ENCODE measurements at regions not wholly inside any gene's neighbourhood (a gene's known extent, or its start where the extent isn't known, plus 50 kb on each side); places are given as distances from the start of the nearest gene placed in this dataset.

- Histone ChIP-seq H2AFZ (ENCODE audit: low read length) (no peak overlapping the region), H3K4me2 (ENCODE audit: low read depth, low read length, poor library complexity, severe bottlenecking) (no peak overlapping the region), H3K9me2 (replicated peaks; ENCODE audit: insufficient read depth, low read length) (no peaks in the 10 kb centered on the region), H4K20me1 (ENCODE audit: insufficient read depth, low read depth, low read length) (no peaks in the 10 kb centered on the region), H3K27ac (ENCODE audit: low read length) (no peak overlapping the region), H3K79me2 (ENCODE audit: low read length) (no peaks in the 10 kb centered on the region), H3K36me3 (ENCODE audit: insufficient read depth, low read length) (no peaks in the 10 kb centered on the region), H3K27me3 (ENCODE audit: low read length) (no peaks in the 10 kb centered on the region), H3K4me1 (ENCODE audit: low read length) (no peaks in the 10 kb centered on the region), H3K4me3 (ENCODE audit: low read length) (no peak overlapping the region), H3K9ac (ENCODE audit: low read length) (no peak overlapping the region), H3K9me3 (ENCODE audit: low read length) (no peaks in the 10 kb centered on the region)
- no peak for DNase-seq
These were observed 357.1 kb upstream of the SATB1 start for GRCh38 chr3:18782191-18782590.

GRCh38 chr3:18780959-18781358 is 355.8 kb upstream of the SATB1 start:
- Histone ChIP-seq H3K79me2 (ENCODE audit: low read length) (no peaks in the 10 kb centered on the region), H2AFZ (ENCODE audit: low read length) (no peak overlapping the region)

GRCh38 chr3:18779704-18780103 is 354.6 kb upstream of the SATB1 start:
- no peak overlapping the region for H3K9ac ChIP-seq (ENCODE audit: low read length)
- H2AFZ ChIP-seq (ENCODE audit: low read length) = no peak overlapping the region
- no peaks in the 10 kb centered on the region for H3K9me2 ChIP-seq (replicated peaks; ENCODE audit: insufficient read depth, low read length)
- H3K4me3 ChIP-seq (ENCODE audit: low read length) = no peak overlapping the region
- no peak overlapping the region for H3K27ac ChIP-seq (ENCODE audit: low read length)
- no peak for DNase-seq
- no peaks in the 10 kb centered on the region for H3K27me3 ChIP-seq (ENCODE audit: low read length)
- H3K79me2 ChIP-seq (ENCODE audit: low read length) = no peaks in the 10 kb centered on the region
- H4K20me1 ChIP-seq (ENCODE audit: insufficient read depth, low read depth, low read length) = no peaks in the 10 kb centered on the region
- H3K36me3 ChIP-seq (ENCODE audit: insufficient read depth, low read length) = no peaks in the 10 kb centered on the region
- H3K4me1 ChIP-seq (ENCODE audit: low read length) = no peaks in the 10 kb centered on the region
- no peak overlapping the region for H3K4me2 ChIP-seq (ENCODE audit: low read depth, low read length, poor library complexity, severe bottlenecking)
- no peaks in the 10 kb centered on the region for H3K9me3 ChIP-seq (ENCODE audit: low read length)

More at GRCh38 chr3:18780959-18781358, 355.8 kb upstream of the SATB1 start:
- no peaks in the 10 kb centered on the region for H3K4me1 ChIP-seq (ENCODE audit: low read length)
- no peak overlapping the region for H3K27ac ChIP-seq (ENCODE audit: low read length)
- no peak overlapping the region for H3K9ac ChIP-seq (ENCODE audit: low read length)
- H3K36me3 ChIP-seq (ENCODE audit: insufficient read depth, low read length) = no peaks in the 10 kb centered on the region
- H4K20me1 ChIP-seq (ENCODE audit: insufficient read depth, low read depth, low read length) = no peaks in the 10 kb centered on the region
- H3K9me3 ChIP-seq (ENCODE audit: low read length) = no peaks in the 10 kb centered on the region
- H3K4me2 ChIP-seq (ENCODE audit: low read depth, low read length, poor library complexity, severe bottlenecking) = no peak overlapping the region
- no peak overlapping the region for H3K4me3 ChIP-seq (ENCODE audit: low read length)
- H3K27me3 ChIP-seq (ENCODE audit: low read length) = no peaks in the 10 kb centered on the region
- no peak for DNase-seq
- H3K9me2 ChIP-seq (replicated peaks; ENCODE audit: insufficient read depth, low read length) = no peaks in the 10 kb centered on the region

GRCh38 chr3:18778598-18778997 is 353.5 kb upstream of the SATB1 start:
- Histone ChIP-seq H3K9me3 (ENCODE audit: low read length) (no peaks in the 10 kb centered on the region), H3K4me3 (ENCODE audit: low read length) (no peak overlapping the region), H3K9ac (ENCODE audit: low read length) (no peak overlapping the region), H3K36me3 (ENCODE audit: insufficient read depth, low read length) (no peaks in the 10 kb centered on the region), H3K27me3 (ENCODE audit: low read length) (no peaks in the 10 kb centered on the region), H3K9me2 (replicated peaks; ENCODE audit: insufficient read depth, low read length) (no peaks in the 10 kb centered on the region), H2AFZ (ENCODE audit: low read length) (no peak overlapping the region), H3K27ac (ENCODE audit: low read length) (no peak overlapping the region), H3K79me2 (ENCODE audit: low read length) (no peaks in the 10 kb centered on the region), H3K4me2 (ENCODE audit: low read depth, low read length, poor library complexity, severe bottlenecking) (no peak overlapping the region), H3K4me1 (ENCODE audit: low read length) (no peaks in the 10 kb centered on the region), H4K20me1 (ENCODE audit: insufficient read depth, low read depth, low read length) (no peaks in the 10 kb centered on the region)
- DNase-seq = no peak

GRCh38 chr3:18778094-18778493 is 353.0 kb upstream of the SATB1 start:
- no peaks in the 10 kb centered on the region for H3K9me2 ChIP-seq (replicated peaks; ENCODE audit: insufficient read depth, low read length)
- no peak overlapping the region for H3K4me3 ChIP-seq (ENCODE audit: low read length)
- no peaks in the 10 kb centered on the region for H3K36me3 ChIP-seq (ENCODE audit: insufficient read depth, low read length)
- no peaks in the 10 kb centered on the region for H3K79me2 ChIP-seq (ENCODE audit: low read length)
- no peaks in the 10 kb centered on the region for H3K9me3 ChIP-seq (ENCODE audit: low read length)
- no peak overlapping the region for H3K4me2 ChIP-seq (ENCODE audit: low read depth, low read length, poor library complexity, severe bottlenecking)
- H4K20me1 ChIP-seq (ENCODE audit: insufficient read depth, low read depth, low read length) = no peaks in the 10 kb centered on the region
- H3K27ac ChIP-seq (ENCODE audit: low read length) = no peak overlapping the region
- no peaks in the 10 kb centered on the region for H3K27me3 ChIP-seq (ENCODE audit: low read length)
- no peak overlapping the region for H3K9ac ChIP-seq (ENCODE audit: low read length)
- no peak overlapping the region for H2AFZ ChIP-seq (ENCODE audit: low read length)
- DNase-seq = no peak
- H3K4me1 ChIP-seq (ENCODE audit: low read length) = no peaks in the 10 kb centered on the region

GRCh38 chr3:18775501-18775900 is 350.4 kb upstream of the SATB1 start:
- Histone ChIP-seq H2AFZ (ENCODE audit: low read length) (no peak overlapping the region), H3K4me2 (ENCODE audit: low read depth, low read length, poor library complexity, severe bottlenecking) (no peak overlapping the region), H3K4me3 (ENCODE audit: low read length) (no peak overlapping the region), H3K9me2 (replicated peaks; ENCODE audit: insufficient read depth, low read length) (no peaks in the 10 kb centered on the region), H3K27ac (ENCODE audit: low read length) (no peak overlapping the region), H3K79me2 (ENCODE audit: low read length) (no peaks in the 10 kb centered on the region), H4K20me1 (ENCODE audit: insufficient read depth, low read depth, low read length) (no peaks in the 10 kb centered on the region), H3K4me1 (ENCODE audit: low read length) (no peaks in the 10 kb centered on the region), H3K9ac (ENCODE audit: low read length) (no peak overlapping the region), H3K9me3 (ENCODE audit: low read length) (no peaks in the 10 kb centered on the region), H3K27me3 (ENCODE audit: low read length) (no peaks in the 10 kb centered on the region), H3K36me3 (ENCODE audit: insufficient read depth, low read length) (no peaks in the 10 kb centered on the region)
- DNase-seq = no peak

GRCh38 chr3:18774319-18775088 is 349.4 kb upstream of the SATB1 start:
- no peaks in the 10 kb centered on the region for H3K79me2 ChIP-seq (ENCODE audit: low read length)
- no peak for DNase-seq
- no peaks in the 10 kb centered on the region for H3K9me2 ChIP-seq (replicated peaks; ENCODE audit: insufficient read depth, low read length)
- no peak overlapping the region for H3K4me3 ChIP-seq (ENCODE audit: low read length)
- H3K4me1 ChIP-seq (ENCODE audit: low read length) = no peaks in the 10 kb centered on the region
- no peaks in the 10 kb centered on the region for H3K36me3 ChIP-seq (ENCODE audit: insufficient read depth, low read length)
- no peaks in the 10 kb centered on the region for H3K27me3 ChIP-seq (ENCODE audit: low read length)
- H4K20me1 ChIP-seq (ENCODE audit: insufficient read depth, low read depth, low read length) = no peaks in the 10 kb centered on the region
- H3K27ac ChIP-seq (ENCODE audit: low read length) = no peak overlapping the region
- H3K9ac ChIP-seq (ENCODE audit: low read length) = no peak overlapping the region
- H3K4me2 ChIP-seq (ENCODE audit: low read depth, low read length, poor library complexity, severe bottlenecking) = no peak overlapping the region
- H3K9me3 ChIP-seq (ENCODE audit: low read length) = no peaks in the 10 kb centered on the region
- no peak overlapping the region for H2AFZ ChIP-seq (ENCODE audit: low read length)

GRCh38 chr3:18772699-18773305 is 347.7 kb upstream of the SATB1 start:
- no peak overlapping the region for H2AFZ ChIP-seq (ENCODE audit: low read length)
- H3K4me1 ChIP-seq (ENCODE audit: low read length) = no peaks in the 10 kb centered on the region
- no peaks in the 10 kb centered on the region for H3K9me2 ChIP-seq (replicated peaks; ENCODE audit: insufficient read depth, low read length)
- no peaks in the 10 kb centered on the region for H4K20me1 ChIP-seq (ENCODE audit: insufficient read depth, low read depth, low read length)
- H3K9ac ChIP-seq (ENCODE audit: low read length) = no peak overlapping the region
- H3K79me2 ChIP-seq (ENCODE audit: low read length) = no peaks in the 10 kb centered on the region
- H3K27me3 ChIP-seq (ENCODE audit: low read length) = no peaks in the 10 kb centered on the region
- no peaks in the 10 kb centered on the region for H3K36me3 ChIP-seq (ENCODE audit: insufficient read depth, low read length)
- no peak overlapping the region for H3K4me3 ChIP-seq (ENCODE audit: low read length)
- H3K9me3 ChIP-seq (ENCODE audit: low read length) = no peaks in the 10 kb centered on the region
- DNase-seq = no peak
- no peak overlapping the region for H3K27ac ChIP-seq (ENCODE audit: low read length)
- no peak overlapping the region for H3K4me2 ChIP-seq (ENCODE audit: low read depth, low read length, poor library complexity, severe bottlenecking)

Measured in Karpas-422 (cell line).